SH-SY5Y (cell line): ENCODE measurements at regions not wholly inside any gene's neighbourhood (a gene's known extent, or its start where the extent isn't known, plus 50 kb on each side); places are given as distances from the start of the nearest gene placed in this dataset.

Source experiments
- GATA2 ChIP-seq: IDR thresholded peaks from 2 replicates; pipeline ENCODE4 v1.6.1; 2011; ENCODE audit warnings: mild to moderate bottlenecking, low read depth, low read length
- GATA3 ChIP-seq: IDR thresholded peaks from 2 replicates; pipeline ENCODE4 v1.6.1; 2011; ENCODE audit warnings: low read depth, mild to moderate bottlenecking, low read length, moderate library complexity

- TF ChIP-seq GATA3 (no peak), GATA2 (no peak)
These were observed 144.9 kb downstream of the TRMT11 start for GRCh38 chr6:126131246-126131645.
